ENCODE measurements at regions not wholly inside any gene's neighbourhood (a gene's known extent, or its start where the extent isn't known, plus 50 kb on each side); places are given as distances from the start of the nearest gene placed in this dataset.

DNA sequence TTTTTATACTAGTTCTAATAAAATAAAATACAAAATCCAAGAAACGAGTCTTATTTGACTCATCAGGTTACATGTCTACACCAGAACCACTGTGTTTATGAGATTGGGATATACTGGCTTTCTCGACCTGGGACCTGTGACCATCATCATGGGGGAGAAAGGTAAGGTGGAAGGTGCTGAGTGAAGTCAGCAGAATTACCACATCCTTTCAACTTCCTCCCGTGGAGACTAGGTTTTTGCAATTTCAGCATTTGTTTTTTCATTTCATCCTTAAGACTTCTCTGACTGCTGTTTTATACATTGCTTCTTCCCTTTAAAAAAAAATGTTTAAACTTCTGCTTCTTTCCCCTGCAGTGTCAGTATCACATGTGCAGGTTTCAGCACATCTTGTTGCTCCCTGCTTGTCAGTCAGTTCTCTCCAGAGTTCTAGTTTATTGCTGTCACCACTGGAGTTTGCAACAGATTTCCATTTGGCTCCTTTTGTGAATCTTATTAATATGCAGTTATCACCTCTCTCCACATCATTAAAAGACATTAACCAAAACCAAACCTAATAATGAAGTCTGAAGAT, 60.4 kb upstream of the HAO2 start:
- DNase-seq: no peak

- no peak for DNase-seq
Observed at GRCh38 chr1:119308806-119309205, 59.8 kb upstream of the HAO2 start.

DNA sequence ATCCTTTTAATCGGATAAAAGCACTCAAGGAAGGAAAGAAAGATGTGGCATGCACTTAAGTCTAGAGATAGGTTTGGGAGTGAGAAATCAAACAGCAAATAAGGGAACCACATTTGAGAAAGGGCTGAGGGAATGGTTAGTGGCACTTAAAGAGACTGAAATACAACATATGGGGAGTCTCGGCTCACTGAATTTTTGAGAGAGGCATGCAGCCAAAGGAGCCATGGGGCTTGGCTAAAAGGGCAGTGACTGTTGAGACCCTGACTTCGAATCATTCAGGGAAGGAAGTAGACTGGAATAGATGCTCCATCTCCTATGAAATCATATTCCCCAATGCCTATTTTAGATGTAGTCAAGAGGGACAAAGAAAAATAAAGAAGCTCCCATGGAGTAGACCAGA, 58.3 kb upstream of the HAO2 start:
- DNase-seq: no peak

DNA sequence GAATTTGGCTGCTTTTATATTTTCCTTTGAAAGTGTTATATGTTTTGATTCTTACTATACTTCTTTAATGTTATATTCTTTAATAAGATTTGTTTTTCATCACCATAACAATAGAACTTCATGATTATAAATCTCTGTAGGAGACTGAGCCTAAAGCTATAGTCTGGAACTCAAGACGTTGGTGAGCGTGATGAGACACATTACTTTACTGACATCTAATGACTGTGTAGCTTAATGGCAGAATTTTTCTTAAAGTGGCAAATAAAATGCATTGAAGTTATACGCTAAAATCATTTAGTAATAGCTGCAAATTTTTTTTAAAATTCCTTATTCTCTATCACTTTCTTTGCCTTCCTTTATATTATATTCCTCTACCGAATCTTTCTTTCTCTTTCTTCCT, 56.1 kb upstream of the HAO2 start:
- no peak for DNase-seq

GRCh38 chr1:119314001-119314796, 54.4 kb upstream of the HAO2 start:
- no peak for DNase-seq

GRCh38 chr1:119316870-119317416, 51.6 kb upstream of the HAO2 start:
- DNase-seq: no peak

- no peak for DNase-seq
Observed at GRCh38 chr1:119318466-119319309, 49.9 kb upstream of the HAO2 start.
